ENCODE measurements at regions not wholly inside any gene's neighbourhood (a gene's known extent, or its start where the extent isn't known, plus 50 kb on each side); places are given as distances from the start of the nearest gene placed in this dataset.

GRCh38 chr5:68011801-68012200, 203.8 kb upstream of the PIK3R1 start:
- Mint-ChIP-seq H3K4me1 (ENCODE audit: low read depth) (no peaks in the 10 kb centered on the region), H3K27me3 (no peaks in the 10 kb centered on the region), H3K4me3 (no peak overlapping the region), H3K36me3 (ENCODE audit: low read depth) (no peaks in the 10 kb centered on the region), H3K9me3 (no peaks in the 10 kb centered on the region), H3K27ac (no peak overlapping the region)
- no peak for ATAC-seq (ENCODE audit: poor library complexity)
- Histone ChIP-seq H3K4me3 (ENCODE audit: low read length) (no peak overlapping the region), H3K27me3 (ENCODE audit: control insufficient read depth in 1 of 2, insufficient read depth in 2 of 2, low read length in 2 of 2) (no peaks in the 10 kb centered on the region), H3K27ac (ENCODE audit: low read depth in 1 of 2, low read length in 2 of 2) (no peak overlapping the region), H3K4me1 (ENCODE audit: insufficient read depth, low read length) (no peaks in the 10 kb centered on the region), H3K36me3 (ENCODE audit: insufficient read depth, low read length) (no peaks in the 10 kb centered on the region), H3K9me3 (ENCODE audit: control insufficient read depth in 1 of 2, insufficient read depth in 1 of 2, low read length in 2 of 2) (no peaks in the 10 kb centered on the region)
- no peak for TF ChIP-seq CTCF (IDR thresholded peaks at IDR 0.05)
- intact Hi-C loops (cut with DNase I, micrococcal nuclease) = no loop called here
- CTCF ChIA-PET = no interaction called here
- POLR2A ChIA-PET = no interaction called here
- no peak for DNase-seq

GRCh38 chr5:68011259-68011760, 204.2 kb upstream of the PIK3R1 start:
- Mint-ChIP-seq H3K4me1 (ENCODE audit: low read depth) (no peaks in the 10 kb centered on the region), H3K27me3 (no peaks in the 10 kb centered on the region), H3K9me3 (no peaks in the 10 kb centered on the region), H3K27ac (no peak overlapping the region), H3K36me3 (ENCODE audit: low read depth) (no peaks in the 10 kb centered on the region), H3K4me3 (no peak overlapping the region)
- intact Hi-C loops (cut with DNase I, micrococcal nuclease) = no loop called here
- no peak for ATAC-seq (ENCODE audit: poor library complexity)
- CTCF ChIA-PET = no interaction called here
- Histone ChIP-seq H3K9me3 (ENCODE audit: control insufficient read depth in 1 of 2, insufficient read depth in 1 of 2, low read length in 2 of 2) (no peaks in the 10 kb centered on the region), H3K4me1 (ENCODE audit: insufficient read depth, low read length) (no peaks in the 10 kb centered on the region), H3K4me3 (ENCODE audit: low read length) (no peak overlapping the region), H3K27me3 (ENCODE audit: control insufficient read depth in 1 of 2, insufficient read depth in 2 of 2, low read length in 2 of 2) (no peaks in the 10 kb centered on the region), H3K36me3 (ENCODE audit: insufficient read depth, low read length) (no peaks in the 10 kb centered on the region), H3K27ac (ENCODE audit: low read depth in 1 of 2, low read length in 2 of 2) (no peak overlapping the region)
- no peak for DNase-seq
- no peak for TF ChIP-seq CTCF (IDR thresholded peaks at IDR 0.05)
- POLR2A ChIA-PET = interaction anchor here (0.7 kb wide), 1 partner anchor 1387 kb away, joined by 3 read pairs; no protein-coding TSS in a partner anchor

GRCh38 chr5:68010740-68011139, 204.8 kb upstream of the PIK3R1 start:
- no peaks in the 10 kb centered on the region for H3K9me3 Mint-ChIP-seq
- no peaks in the 10 kb centered on the region for H3K4me1 Mint-ChIP-seq (ENCODE audit: low read depth)
- H3K27me3 Mint-ChIP-seq = no peaks in the 10 kb centered on the region
- ATAC-seq (ENCODE audit: poor library complexity) (no peak), DNase-seq (no peak)
- Histone ChIP-seq H3K36me3 (ENCODE audit: insufficient read depth, low read length) (no peaks in the 10 kb centered on the region), H3K4me3 (ENCODE audit: low read length) (no peak overlapping the region), H3K27ac (ENCODE audit: low read depth in 1 of 2, low read length in 2 of 2) (no peak overlapping the region), H3K4me1 (ENCODE audit: insufficient read depth, low read length) (no peaks in the 10 kb centered on the region), H3K27me3 (ENCODE audit: control insufficient read depth in 1 of 2, insufficient read depth in 2 of 2, low read length in 2 of 2) (no peaks in the 10 kb centered on the region), H3K9me3 (ENCODE audit: control insufficient read depth in 1 of 2, insufficient read depth in 1 of 2, low read length in 2 of 2) (no peaks in the 10 kb centered on the region)
- no peak overlapping the region for H3K4me3 Mint-ChIP-seq
- no peak for TF ChIP-seq CTCF (IDR thresholded peaks at IDR 0.05)
- CTCF ChIA-PET = no interaction called here
- H3K36me3 Mint-ChIP-seq (ENCODE audit: low read depth) = no peaks in the 10 kb centered on the region
- H3K27ac Mint-ChIP-seq = no peak overlapping the region
- intact Hi-C loops (cut with DNase I, micrococcal nuclease) = no loop called here
- POLR2A ChIA-PET = interaction anchor here (0.7 kb wide), 1 partner anchor 1387 kb away, joined by 3 read pairs; no protein-coding TSS in a partner anchor

Data from CD4-positive, alpha-beta T cell (primary cell).